HG03460 (cell line): ENCODE measurements at regions not wholly inside any gene's neighbourhood (a gene's known extent, or its start where the extent isn't known, plus 50 kb on each side); places are given as distances from the start of the nearest gene placed in this dataset.

Experiments used
- ATAC-seq: cut with Tn5 transposase; IDR thresholded peaks from one replicate; pipeline ENCODE4 v1.9.1; 2021; ENCODE audit not compliant: unreplicated experiment

DNA sequence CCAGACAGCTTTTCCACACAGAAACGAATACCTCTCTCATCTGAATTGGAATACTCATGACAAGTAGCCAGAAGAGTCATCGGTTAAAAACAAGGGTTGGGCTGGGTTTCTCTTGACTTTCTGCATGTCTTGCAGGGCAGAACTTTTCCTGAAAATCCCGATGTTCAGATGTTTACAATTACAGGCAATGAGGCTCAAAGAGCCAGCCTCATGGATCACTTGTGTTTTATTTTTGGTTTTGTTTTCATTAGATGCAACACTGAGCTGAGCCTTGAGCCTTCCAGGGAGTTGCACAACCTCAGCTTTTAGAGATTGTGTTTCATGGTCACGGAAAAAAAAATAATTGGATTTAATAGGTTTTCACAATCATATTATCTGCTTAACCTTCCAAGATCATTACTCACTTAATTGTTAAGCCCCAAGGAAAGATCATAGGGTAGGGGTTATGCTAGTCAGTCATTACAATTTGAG, 288.1 kb upstream of the PRDM1 start:
- ATAC-seq = no peak

DNA sequence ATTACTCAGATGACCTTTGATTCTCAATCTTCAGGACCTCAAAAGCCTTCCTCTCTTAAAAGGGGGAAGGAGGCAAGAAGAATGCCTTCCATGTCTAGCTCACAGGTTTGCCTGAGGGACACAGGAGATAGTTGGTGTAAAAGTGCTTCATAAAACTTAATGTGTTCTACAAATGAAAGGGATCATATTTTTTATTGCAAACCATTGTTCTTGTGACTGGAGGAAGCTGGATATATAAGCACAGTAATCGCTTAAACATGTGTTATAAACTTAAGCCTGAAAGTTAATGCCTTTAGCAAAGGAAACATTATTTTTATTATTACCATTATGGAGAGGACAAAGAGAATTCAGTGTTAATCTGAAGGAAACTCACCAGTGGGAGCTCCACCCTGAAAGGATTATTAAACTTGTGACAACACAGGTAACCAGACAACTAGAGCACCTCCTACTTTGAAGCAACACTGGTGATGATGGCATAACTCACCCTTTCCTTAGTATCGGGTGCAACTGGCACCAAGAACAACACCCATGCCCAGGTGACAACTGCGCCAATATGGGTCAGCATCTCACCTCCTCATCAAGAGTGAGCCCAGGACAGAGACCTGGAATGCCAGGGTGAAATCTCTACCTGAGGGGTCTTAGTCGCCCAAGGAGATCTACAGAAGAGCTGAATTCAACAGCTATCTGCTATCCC, 288.7 kb upstream of the PRDM1 start:
- ATAC-seq = no peak

DNA sequence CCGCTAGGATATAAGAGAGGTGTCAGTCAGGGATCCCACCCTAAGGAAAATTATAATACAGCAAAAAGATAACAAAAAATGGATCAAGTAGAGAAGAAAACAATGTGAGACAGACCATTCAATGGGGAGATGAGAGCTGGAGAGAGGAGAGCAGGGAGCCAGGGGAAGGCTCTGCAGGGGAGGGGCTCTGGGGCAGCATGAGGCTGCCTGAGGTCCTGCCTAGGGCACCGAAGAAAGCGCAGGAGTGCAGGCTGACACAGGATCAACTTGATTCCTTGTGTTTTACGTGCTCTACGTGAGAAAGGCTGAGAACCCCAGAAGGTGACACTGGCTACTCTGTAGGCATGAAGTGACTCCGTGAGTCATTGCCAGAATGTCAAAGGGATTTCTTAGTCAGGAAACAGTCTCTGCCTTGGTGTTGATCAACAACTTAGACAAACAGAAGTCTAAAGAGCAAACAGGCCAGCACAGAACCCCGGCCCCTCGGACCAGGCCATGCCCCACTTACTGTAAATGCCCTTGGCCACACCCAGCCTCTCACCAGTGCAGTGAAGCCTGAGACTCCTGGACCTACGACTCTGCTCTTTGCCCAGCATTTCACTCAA, 290.1 kb upstream of the PRDM1 start:
- no peak for ATAC-seq

DNA sequence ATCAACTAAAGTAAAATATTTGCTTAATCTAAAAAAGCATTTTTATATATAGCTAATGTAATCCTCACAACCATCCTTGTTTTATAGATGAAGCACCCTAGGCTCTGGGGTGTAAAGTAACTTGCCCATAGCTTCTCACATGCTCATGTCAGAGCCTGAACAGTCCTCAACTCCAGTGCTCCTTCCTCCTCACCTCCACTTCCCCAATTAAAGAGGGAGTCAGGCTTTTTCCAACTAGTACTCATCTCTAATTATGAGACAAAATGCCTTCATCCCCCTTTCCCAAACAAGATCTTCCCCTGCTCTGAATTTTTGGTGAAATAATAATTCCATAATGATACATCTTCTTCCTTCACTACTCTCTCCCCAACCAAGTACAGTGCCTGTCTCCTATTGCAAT, 290.8 kb upstream of the PRDM1 start:
- no peak for ATAC-seq

DNA sequence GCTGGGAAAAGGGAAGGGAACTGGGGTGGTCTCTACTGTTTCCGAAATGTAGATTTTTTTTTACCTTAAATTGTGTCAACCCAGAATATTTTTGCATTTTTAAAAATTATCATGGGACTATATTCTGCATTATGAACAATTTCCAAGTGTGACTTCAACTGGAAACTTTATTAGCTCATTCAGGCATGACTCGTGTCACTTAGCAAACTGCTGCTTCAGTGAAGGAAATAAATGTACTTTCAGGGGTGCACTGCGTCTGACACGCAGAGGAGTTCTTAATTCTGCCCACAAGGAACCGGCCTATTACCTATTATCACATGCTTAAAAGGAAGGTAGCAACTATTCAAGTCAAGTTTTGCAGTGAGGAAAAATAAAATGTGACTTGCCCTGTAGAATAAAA, 291.3 kb upstream of the PRDM1 start:
- ATAC-seq = no peak

DNA sequence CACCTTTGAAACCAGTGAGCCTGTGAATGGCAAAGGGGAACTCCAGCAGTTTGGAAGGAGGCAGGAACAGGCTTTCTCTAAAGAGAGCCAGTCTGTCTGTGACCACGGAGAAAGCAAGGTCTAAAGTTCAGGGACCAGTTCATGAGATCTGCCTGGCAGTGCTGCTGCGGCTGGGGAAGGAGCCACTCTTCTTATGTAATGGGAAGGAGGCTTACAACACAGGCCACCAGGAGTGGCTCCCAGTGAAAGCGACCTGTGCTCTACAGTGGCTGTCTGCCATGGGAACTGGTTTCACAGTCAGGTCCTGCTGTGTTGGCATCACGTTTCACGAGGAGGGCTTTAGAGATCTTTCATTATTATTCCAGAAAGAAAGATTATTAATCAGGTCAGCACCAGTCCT, 291.9 kb upstream of the PRDM1 start:
- ATAC-seq = no peak

DNA sequence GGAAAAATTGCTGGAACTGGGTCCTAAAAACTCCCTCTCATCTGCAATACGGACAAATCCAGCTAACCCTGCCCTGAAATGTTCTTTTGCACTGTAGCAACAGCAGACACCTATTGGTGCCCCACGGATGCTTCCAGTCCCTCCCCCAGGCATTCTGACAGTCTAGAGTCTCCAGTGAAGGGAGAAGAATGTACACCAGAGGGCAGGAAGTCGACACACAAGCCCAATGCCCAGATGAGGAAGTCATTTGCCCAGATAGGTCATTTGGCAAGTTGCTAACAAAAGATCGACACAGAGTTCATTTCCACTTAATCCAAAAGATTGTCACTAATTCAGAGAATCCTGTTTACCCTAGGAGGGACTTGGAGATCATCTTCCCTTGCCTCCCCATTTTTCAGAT, 293.0 kb upstream of the PRDM1 start:
- no peak for ATAC-seq

DNA sequence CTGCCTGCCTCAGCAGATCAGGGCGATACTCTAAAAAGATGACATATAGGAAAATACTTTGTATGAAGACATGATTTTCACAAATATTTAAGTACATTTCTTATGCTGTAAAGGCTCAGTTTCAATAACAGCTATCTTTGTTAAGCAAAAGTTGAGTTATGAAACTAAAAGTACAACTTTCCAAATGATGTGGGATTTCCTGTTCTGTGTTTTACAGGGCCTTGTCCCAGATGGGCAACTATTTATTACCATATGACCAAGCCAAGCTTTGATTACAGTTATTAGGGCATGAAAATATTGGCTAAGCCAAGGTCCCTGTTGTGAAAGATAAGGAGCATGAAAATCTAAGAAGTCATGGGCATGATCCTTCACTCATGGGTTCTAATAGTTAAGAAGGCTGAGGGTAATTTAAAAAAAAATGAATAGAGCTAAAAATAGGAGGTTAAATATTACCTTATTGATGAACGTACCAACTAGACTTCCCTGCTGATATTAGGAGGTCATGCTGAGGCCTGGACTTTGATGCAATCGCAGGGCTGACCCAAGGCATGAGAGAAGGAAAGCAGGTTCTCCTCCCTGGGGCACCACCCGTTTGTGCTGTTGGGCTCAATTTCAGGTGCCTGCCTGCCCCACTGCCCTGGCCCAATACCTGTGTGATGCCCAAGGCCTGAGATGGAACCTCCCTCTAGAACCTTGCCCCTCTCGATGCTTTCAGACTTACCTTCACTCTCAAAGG, 294.4 kb upstream of the PRDM1 start:
- peak; percentile 48 for ATAC-seq

DNA sequence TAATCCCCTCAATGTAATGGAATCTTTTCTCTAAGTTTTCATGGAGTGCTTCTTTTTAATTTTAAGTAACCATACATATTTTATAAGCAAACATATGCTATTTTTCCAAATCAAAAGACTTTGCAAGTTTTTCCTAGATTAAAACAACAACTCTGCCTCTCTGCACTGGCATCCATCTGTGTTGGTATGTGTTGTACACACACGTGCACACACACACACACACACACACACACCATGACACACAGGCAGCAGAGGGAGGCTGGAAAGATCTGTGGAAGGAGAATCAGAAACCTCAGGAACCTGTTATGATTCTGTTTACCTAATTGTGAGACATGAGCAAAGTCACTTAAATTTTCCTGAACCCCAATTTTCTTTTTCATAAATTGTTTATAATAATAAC, 295.0 kb upstream of the PRDM1 start:
- ATAC-seq = no peak

DNA sequence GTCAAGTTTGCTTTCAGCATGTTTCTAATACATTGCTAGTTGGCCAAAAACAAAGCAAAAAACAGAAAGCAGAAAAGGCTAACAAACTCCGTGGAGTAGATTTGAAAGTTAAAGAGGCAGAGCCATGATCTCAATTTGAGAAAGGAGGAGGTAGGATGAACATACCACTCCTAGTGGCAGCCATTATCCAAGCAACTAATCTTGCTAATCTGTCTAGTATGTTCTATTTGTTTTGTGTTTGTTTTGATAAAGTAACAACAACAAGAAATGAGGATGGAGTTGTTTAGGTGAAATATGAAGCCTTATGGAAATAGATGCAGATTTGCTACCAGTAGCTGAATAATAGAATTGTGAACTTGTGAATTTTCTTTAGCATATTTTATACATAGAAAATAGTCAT, 295.5 kb upstream of the PRDM1 start:
- ATAC-seq = no peak

DNA sequence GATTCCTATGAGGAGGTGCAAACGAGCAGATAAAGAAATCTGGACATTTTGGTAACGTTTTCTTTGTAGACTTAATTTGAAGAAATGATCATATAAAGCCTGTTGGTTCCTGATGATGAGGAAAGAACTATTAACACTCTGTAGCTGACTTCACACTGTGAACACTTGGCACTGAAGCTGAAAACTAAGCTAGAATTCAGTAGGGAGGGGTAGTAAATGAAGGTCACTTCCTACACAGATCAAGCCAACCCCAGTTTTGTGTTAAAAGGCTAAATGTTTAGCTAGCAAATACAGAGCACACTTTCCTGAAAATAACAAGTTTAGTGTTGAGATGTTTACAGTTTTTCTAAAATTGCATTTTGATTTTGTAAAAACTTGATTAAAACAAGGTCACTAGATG, 296.2 kb upstream of the PRDM1 start:
- ATAC-seq = no peak

DNA sequence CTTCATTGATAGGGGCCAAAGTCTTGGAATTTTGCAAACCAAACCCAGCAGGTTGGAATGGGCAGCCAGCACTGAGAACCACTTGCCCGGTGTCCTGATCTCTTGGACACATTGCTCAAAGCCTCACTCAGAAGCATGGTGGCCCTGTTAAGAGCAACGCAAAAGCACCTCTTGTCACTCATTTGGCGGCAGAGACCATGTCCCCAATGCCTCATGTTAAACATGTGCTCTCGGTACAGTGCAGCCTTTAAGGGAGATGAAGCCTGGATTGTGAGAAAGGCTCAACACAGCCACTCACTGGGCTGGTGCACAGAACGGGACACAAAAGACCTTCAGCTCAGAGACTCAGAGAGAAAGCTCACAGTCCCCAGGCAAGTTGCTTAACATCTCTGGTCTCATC, 298.4 kb upstream of the PRDM1 start:
- ATAC-seq = no peak

DNA sequence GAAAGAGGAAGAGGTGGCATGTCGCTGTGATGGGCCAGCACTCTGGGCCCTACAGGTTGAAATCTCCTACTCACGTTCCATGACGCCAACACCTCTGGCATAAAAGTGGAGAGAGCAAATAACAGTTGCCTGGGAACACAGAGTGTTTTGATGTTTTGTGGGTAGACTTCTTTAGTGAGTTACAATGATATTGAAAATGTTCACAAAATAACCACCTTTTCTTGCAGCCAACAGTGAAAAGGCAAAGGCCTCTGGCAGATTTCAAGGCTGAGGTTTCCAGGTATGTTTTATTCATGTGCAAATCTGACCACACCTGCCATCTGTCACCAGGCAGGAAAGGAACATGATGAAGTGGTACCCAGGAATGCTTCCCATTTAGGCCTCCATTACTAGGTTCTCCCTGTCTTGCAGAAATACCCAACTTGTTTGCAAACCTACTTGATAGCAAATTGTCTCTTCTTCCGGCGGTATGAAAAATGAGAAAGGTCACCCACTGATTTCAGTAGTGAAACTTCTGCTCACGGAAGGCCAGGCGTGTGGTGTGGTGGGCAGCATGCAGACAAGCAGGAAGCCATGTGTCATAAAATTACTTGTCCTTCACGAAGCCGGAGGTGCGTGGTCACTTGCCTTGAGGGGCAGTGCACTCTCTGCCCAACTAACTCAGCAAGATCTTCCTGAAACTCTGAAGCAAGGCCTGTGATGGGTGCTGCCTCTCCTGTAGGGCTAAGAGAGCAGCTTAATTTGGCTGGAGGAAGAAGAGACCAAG, 299.1 kb upstream of the PRDM1 start:
- ATAC-seq = peak; percentile 66

DNA sequence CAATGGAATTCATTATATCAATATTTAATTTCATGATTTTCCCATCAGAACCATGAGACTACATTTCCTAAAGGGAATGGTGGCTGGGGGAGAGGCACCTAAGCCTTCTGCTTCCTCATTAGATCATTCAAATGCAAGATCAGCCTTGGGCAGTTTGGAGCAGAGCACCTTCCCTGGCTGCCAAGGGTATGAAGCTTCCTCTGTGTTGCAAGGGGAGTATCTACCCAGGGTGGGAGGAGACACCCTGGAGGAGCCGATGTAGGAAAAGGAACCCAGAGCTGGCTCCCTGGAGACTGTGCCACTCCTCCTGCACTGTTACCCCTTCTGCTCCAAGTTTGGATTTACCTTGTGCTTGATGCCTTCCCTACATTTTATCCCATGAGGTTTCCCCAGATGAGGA, 299.7 kb upstream of the PRDM1 start:
- ATAC-seq = no peak

DNA sequence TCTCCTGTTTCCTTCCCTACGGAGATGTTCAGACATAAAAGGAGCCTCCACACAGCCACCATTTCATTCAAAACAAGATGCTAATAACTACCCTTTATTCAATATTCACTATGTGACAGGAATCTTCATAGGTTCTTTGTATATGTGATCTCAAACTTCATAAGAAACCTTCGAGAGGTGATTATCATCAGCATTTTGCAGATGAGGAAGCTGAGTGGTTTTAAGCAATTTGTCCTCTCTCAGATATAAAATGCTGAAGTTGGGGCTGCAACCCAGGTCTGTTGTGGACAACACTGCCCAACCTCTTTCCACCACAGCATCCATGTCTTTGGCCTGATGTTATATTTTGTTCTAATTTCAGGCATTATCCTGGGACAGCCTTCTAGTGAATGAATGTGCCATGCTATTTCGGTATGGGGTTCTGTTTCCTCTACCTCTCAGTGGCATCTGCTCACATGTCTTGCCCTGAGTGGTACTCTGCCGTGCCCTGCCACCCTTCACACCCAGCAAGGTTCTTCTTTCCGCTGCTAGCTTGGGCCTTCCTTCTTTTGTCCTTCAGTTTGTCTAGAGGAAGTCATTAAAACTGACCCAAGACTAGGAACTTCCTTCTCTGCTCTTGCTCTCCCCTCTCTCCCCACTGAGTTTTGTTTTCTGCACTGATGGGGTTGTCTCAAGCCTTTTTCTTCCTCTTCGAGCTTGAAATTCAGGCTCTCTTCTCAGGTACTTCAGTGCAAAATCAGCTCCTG, 300.9 kb upstream of the PRDM1 start:
- ATAC-seq = no peak

DNA sequence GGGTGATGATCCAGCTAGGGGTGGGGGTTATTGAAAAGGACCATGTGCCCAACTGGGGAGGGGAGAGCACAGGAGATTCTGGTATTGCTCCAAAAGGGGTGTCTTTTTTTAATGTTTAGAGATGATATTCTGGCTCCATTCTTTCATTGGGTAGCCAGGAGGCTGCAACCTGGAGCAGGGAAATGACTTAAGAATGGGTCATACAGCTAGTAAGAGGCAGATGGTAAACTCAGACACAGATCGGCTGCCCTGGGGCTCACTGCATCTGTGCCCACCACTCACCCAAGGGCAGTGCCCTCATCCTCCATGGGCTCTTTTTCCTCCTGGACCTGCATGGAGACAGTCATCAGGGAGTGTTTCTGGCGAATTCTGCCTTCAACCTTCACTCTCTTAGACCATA, 302.0 kb upstream of the PRDM1 start:
- ATAC-seq = no peak

DNA sequence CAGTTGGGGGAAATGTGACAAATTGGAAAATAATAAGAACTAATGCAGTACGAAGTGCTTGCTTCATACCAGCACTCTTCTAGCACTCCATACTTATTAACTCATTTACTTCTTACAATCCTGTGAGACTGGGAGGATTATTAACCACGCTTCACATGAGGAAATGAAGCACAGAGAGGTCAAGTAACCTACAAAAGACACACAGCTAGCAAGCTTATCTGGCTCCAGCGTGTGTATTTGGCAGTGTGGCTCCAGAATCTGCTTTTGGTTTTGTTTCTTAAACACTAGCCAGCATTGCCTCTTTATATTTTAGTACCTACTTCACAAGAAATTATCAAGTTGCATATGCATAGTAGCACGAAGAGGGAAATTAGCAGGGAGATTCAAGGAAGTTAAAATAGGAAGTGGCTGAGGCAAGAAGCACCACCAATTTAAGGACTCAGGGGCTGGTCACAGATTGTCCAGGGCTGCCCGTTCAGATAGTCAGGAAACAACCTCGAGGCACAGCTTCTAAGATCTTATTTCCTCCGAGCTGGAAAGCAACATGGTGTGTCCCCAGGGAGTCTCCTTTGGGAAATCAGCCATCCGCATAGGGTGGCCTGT, 302.7 kb upstream of the PRDM1 start:
- no peak for ATAC-seq

DNA sequence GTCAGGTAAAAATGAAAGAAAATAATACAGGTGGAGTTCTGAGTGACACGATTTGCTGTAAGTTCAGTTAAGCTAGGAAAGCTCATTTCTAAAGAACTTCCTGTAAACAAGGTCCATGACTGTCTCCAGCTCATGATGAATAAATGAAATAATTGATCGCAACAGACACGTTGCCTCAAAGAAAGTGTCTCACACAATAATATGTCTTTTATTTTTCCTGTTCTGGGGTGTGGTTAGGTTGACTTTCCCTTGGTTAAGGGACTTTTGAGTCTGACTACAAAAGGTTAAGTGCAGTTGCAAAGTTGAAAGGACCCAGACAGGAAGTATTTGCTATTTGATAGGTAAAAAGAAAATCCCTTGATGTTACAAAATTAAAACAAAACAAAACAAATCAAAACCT, 304.2 kb upstream of the PRDM1 start:
- ATAC-seq = no peak

DNA sequence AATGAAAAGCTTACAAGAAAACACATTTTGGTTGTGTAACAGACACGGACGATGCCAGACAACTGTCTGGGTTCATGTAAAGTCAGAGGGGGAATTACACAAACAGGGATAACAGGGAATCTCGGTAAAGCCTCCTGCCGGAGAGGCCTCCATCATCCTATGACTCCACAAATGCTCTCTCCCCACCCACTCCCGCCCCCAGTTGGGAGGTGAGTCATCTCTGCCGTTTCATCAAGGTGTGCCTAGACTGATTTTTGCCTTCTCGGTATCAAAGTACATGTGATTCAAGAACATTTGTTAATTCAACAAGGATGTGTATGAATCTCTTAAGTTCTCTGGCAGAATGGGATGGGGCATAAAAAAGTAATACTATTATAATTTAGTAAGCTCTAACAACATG, 304.9 kb upstream of the PRDM1 start:
- ATAC-seq = no peak

DNA sequence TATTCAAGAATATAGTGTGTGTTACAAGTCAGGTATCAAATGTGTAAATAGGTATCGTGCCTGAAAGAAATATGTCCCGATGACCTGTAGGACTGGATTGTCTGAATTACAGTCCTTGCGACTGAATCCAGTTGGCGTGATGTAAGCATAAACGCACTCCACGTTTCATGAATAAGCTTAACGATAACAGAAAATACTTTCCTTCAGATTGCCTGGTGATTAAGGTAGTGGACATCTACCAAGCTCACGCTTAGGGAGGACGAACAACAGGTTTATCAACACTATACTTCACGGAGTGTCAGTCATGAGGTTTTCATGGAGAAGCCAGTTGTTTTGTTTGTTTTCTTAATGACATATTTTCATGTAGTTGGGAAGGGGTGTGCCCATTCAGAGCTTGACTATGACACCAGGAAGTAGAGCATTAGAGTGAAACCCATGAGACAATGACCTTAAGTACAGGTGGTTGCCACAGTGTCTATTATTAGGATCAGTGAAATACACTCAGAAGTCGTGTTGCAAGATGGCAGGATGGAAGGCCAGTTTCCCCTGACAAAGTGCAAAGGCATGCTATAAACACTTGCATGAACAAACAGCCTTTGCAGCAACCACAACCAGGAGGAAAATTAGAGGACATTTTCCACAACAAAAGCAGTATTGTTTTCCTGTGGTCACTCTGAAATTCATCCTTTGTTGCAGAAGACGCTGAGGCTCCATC, 305.8 kb upstream of the PRDM1 start:
- no peak for ATAC-seq
